ENCODE measurements at regions not wholly inside any gene's neighbourhood (a gene's known extent, or its start where the extent isn't known, plus 50 kb on each side); places are given as distances from the start of the nearest gene placed in this dataset.

- TF ChIP-seq ZNF23 (tag by site-specific recombination; IDR thresholded peaks at IDR 0.05; ENCODE audit: borderline replicate concordance) (no peak), BCL11A (tag by site-specific recombination; IDR thresholded peaks at IDR 0.05; ENCODE audit: low read depth) (no peak), ZNF837 (tag by site-specific recombination; IDR thresholded peaks at IDR 0.05) (no peak), ZNF621 (tag by site-specific recombination; IDR thresholded peaks at IDR 0.05) (no peak), CTCF (tag by site-specific recombination; IDR thresholded peaks at IDR 0.05) (no peak), SCRT1 (tag by site-specific recombination; IDR thresholded peaks at IDR 0.05; ENCODE audit: borderline replicate concordance) (no peak), ZNF274 (IDR thresholded peaks at IDR 0.05; ENCODE audit: low read length) (no peak), ZNF274 (tag by site-specific recombination; IDR thresholded peaks at IDR 0.05; ENCODE audit: borderline replicate concordance) (no peak), RBAK (tag by site-specific recombination; IDR thresholded peaks at IDR 0.05) (no peak), ZNF239 (tag by site-specific recombination; IDR thresholded peaks at IDR 0.05) (no peak), ZNF37A (tag by site-specific recombination; IDR thresholded peaks at IDR 0.05) (no peak)
- TF ChIP-seq, protein P1, sequence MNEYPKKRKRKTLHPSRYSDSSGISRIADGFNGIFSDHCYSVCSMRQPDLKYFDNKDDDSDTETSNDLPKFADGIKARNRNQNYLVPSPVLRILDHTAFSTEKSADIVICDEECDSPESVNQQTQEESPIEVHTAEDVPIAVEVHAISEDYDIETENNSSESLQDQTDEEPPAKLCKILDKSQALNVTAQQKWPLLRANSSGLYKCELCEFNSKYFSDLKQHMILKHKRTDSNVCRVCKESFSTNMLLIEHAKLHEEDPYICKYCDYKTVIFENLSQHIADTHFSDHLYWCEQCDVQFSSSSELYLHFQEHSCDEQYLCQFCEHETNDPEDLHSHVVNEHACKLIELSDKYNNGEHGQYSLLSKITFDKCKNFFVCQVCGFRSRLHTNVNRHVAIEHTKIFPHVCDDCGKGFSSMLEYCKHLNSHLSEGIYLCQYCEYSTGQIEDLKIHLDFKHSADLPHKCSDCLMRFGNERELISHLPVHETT (tag by site-specific recombination; IDR thresholded peaks at IDR 0.05) = no peak
- TF ChIP-seq, protein P2, sequence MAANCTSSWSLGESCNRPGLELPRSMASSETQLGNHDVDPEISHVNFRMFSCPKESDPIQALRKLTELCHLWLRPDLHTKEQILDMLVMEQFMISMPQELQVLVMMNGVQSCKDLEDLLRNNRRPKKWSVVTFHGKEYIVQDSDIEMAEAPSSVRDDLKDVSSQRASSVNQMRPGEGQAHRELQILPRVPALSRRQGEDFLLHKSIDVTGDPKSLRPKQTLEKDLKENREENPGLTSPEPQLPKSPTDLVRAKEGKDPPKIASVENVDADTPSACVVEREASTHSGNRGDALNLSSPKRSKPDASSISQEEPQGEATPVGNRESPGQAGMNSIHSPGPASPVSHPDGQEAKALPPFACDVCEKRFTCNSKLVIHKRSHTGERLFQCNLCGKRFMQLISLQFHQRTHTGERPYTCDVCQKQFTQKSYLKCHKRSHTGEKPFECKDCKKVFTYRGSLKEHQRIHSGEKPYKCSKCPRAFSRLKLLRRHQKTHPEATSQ (tag by site-specific recombination; IDR thresholded peaks at IDR 0.05) = no peak
Observed at GRCh38 chr1:245016700-245017099, 138.1 kb upstream of the KIF26B start.

Measured in HEK293 (cell line).